ENCODE measurements at regions not wholly inside any gene's neighbourhood (a gene's known extent, or its start where the extent isn't known, plus 50 kb on each side); places are given as distances from the start of the nearest gene placed in this dataset.

GRCh38 chr10:113362645-113363091 is 190.2 kb upstream of the HABP2 start:
- no peak overlapping the region for H3K27ac Mint-ChIP-seq
- H3K9me3 Mint-ChIP-seq (ENCODE audit: low read depth) = peaks cover 8% of the 10 kb centered on the region
- peaks cover 8% of the 10 kb centered on the region for H3K4me1 Mint-ChIP-seq (ENCODE audit: low read depth)

GRCh38 chr10:113364227-113364626 is 188.6 kb upstream of the HABP2 start:
- TF ChIP-seq CTCF (IDR thresholded peaks at IDR 0.05; ENCODE audit: unreplicated experiment) = no peak
- H3K4me1 Mint-ChIP-seq (ENCODE audit: low read depth) = peaks cover 8% of the 10 kb centered on the region
- no peaks in the 10 kb centered on the region for H3K36me3 Mint-ChIP-seq (ENCODE audit: insufficient read depth)
- no peak overlapping the region for H3K4me3 Mint-ChIP-seq (ENCODE audit: low read depth)
- DNase-seq (ENCODE audit: low spot score, unreplicated experiment) = no peak
- peaks cover 8% of the 10 kb centered on the region for H3K9me3 Mint-ChIP-seq (ENCODE audit: low read depth)
- peaks cover 7% of the 10 kb centered on the region for H3K27me3 Mint-ChIP-seq
- no peak overlapping the region for H3K27ac Mint-ChIP-seq

More at GRCh38 chr10:113362645-113363091, 190.2 kb upstream of the HABP2 start:
- TF ChIP-seq CTCF (IDR thresholded peaks at IDR 0.05; ENCODE audit: unreplicated experiment) = no peak
- DNase-seq (ENCODE audit: low spot score, unreplicated experiment) = no peak
- Mint-ChIP-seq H3K4me3 (ENCODE audit: low read depth) (no peak overlapping the region), H3K27me3 (peaks cover 16% of the 10 kb centered on the region), H3K36me3 (ENCODE audit: insufficient read depth) (no peaks in the 10 kb centered on the region)

- Mint-ChIP-seq H3K27me3 (peaks cover 13% of the 10 kb centered on the region), H3K27ac (no peak overlapping the region), H3K36me3 (ENCODE audit: insufficient read depth) (no peaks in the 10 kb centered on the region), H3K4me3 (ENCODE audit: low read depth) (no peak overlapping the region), H3K4me1 (ENCODE audit: low read depth) (no peaks in the 10 kb centered on the region), H3K9me3 (ENCODE audit: low read depth) (peaks cover 8% of the 10 kb centered on the region)
- no peak for DNase-seq (ENCODE audit: low spot score, unreplicated experiment)
- TF ChIP-seq CTCF (IDR thresholded peaks at IDR 0.05; ENCODE audit: unreplicated experiment) = no peak
Measured at GRCh38 chr10:113368666-113369364, 184.0 kb upstream of the HABP2 start.

- Mint-ChIP-seq H3K27ac (no peak overlapping the region), H3K4me1 (ENCODE audit: low read depth) (no peaks in the 10 kb centered on the region), H3K27me3 (peaks cover 13% of the 10 kb centered on the region), H3K4me3 (ENCODE audit: low read depth) (no peak overlapping the region), H3K36me3 (ENCODE audit: insufficient read depth) (no peaks in the 10 kb centered on the region), H3K9me3 (ENCODE audit: low read depth) (peaks cover 8% of the 10 kb centered on the region)
- no peak for DNase-seq (ENCODE audit: low spot score, unreplicated experiment)
- TF ChIP-seq CTCF (IDR thresholded peaks at IDR 0.05; ENCODE audit: unreplicated experiment) = no peak
Measured at GRCh38 chr10:113369365-113369694, 183.5 kb upstream of the HABP2 start.

- DNase-seq (ENCODE audit: low spot score, unreplicated experiment) = no peak
- TF ChIP-seq CTCF (IDR thresholded peaks at IDR 0.05; ENCODE audit: unreplicated experiment) = no peak
- H3K4me1 Mint-ChIP-seq (ENCODE audit: low read depth) = no peaks in the 10 kb centered on the region
- H3K9me3 Mint-ChIP-seq (ENCODE audit: low read depth) = no peaks in the 10 kb centered on the region
- no peak overlapping the region for H3K4me3 Mint-ChIP-seq (ENCODE audit: low read depth)
- H3K36me3 Mint-ChIP-seq (ENCODE audit: insufficient read depth) = no peaks in the 10 kb centered on the region
- H3K27ac Mint-ChIP-seq = no peak overlapping the region
- H3K27me3 Mint-ChIP-seq = peaks cover 31% of the 10 kb centered on the region
Measured at GRCh38 chr10:113376428-113376827, 176.4 kb upstream of the HABP2 start.
